ENCODE measurements at regions not wholly inside any gene's neighbourhood (a gene's known extent, or its start where the extent isn't known, plus 50 kb on each side); places are given as distances from the start of the nearest gene placed in this dataset.

DNA sequence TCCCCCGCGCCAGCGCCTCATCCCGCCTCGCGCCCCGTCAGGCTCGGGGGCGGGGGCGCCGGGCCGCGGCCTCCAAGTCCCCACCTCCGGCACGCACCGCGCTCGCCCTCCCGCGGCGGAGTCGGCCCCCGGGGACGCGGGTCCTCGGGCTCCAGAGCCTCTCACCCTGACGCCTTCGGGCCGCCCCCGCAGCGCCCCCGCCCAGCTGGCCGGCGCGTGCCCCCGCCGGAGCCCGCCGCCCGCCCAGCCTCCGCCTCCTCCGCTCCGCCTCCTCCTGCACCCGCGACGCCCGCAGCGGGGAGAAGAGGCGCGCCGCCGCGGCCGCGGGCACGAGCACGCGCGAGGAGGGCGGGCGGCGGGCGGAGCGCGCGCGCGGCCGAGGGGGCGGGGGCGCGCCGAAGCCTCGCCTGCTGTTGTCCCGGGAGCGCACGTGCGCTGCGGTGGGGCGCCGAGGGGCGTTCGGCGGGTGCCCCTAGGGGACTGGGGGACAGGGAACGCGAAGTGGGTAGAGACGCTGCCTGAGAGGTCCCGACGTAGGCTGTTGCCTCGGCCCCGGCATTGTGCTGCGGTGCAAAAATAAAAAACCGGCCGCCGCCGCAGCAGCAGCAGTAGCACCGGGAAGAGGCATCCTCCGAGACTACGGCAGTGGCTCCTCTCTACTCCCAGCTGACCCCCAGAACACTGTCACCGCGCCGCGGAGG lies 87.4 kb upstream of the ARHGAP32 start (continued):
- no peak for TF ChIP-seq SOX6 (IDR thresholded peaks at IDR 0.05)
- TF ChIP-seq SOX6 (CRISPR knock-in tag; IDR thresholded peaks at IDR 0.05), result peak; percentile 36; the same call in 1 of the 2 replicates
- TF ChIP-seq, protein P1, sequence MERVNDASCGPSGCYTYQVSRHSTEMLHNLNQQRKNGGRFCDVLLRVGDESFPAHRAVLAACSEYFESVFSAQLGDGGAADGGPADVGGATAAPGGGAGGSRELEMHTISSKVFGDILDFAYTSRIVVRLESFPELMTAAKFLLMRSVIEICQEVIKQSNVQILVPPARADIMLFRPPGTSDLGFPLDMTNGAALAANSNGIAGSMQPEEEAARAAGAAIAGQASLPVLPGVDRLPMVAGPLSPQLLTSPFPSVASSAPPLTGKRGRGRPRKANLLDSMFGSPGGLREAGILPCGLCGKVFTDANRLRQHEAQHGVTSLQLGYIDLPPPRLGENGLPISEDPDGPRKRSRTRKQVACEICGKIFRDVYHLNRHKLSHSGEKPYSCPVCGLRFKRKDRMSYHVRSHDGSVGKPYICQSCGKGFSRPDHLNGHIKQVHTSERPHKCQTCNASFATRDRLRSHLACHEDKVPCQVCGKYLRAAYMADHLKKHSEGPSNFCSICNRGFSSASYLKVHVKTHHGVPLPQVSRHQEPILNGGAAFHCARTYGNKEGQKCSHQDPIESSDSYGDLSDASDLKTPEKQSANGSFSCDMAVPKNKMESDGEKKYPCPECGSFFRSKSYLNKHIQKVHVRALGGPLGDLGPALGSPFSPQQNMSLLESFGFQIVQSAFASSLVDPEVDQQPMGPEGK (CRISPR knock-in tag; IDR thresholded peaks at IDR 0.05), result peak; percentile 87
- peak; percentile 46; the same call in 1 of the 2 replicates for TF ChIP-seq GABPB1 (CRISPR knock-in tag; IDR thresholded peaks at IDR 0.05)
- TF ChIP-seq ZKSCAN1 (IDR thresholded peaks at IDR 0.05; ENCODE audit: low read length), result no peak
- no peak for TF ChIP-seq ZFYVE20 (CRISPR knock-in tag; IDR thresholded peaks at IDR 0.05; ENCODE audit: borderline replicate concordance, low read depth)
- TF ChIP-seq, protein P2, sequence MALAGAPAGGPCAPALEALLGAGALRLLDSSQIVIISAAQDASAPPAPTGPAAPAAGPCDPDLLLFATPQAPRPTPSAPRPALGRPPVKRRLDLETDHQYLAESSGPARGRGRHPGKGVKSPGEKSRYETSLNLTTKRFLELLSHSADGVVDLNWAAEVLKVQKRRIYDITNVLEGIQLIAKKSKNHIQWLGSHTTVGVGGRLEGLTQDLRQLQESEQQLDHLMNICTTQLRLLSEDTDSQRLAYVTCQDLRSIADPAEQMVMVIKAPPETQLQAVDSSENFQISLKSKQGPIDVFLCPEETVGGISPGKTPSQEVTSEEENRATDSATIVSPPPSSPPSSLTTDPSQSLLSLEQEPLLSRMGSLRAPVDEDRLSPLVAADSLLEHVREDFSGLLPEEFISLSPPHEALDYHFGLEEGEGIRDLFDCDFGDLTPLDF (CRISPR knock-in tag; IDR thresholded peaks at IDR 0.05), result no peak
- TF ChIP-seq, protein P3, sequence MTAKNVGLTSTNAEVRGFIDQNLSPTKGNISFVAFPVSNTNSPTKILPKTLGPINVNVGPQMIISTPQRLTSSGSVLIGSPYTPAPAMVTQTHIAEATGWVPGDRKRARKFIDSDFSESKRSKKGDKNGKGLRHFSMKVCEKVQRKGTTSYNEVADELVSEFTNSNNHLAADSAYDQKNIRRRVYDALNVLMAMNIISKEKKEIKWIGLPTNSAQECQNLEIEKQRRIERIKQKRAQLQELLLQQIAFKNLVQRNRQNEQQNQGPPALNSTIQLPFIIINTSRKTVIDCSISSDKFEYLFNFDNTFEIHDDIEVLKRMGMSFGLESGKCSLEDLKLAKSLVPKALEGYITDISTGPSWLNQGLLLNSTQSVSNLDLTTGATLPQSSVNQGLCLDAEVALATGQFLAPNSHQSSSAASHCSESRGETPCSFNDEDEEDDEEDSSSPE (CRISPR knock-in tag; IDR thresholded peaks at IDR 0.05), result no peak
- TF ChIP-seq ZMYM2 (CRISPR knock-in tag; IDR thresholded peaks at IDR 0.05), result no peak
- peak; percentile 31 for TF ChIP-seq AGO2 (optimal IDR thresholded peaks at IDR 0.05; ENCODE audit: low read depth, low read length)
- no peak for TF ChIP-seq ZMYM3 (CRISPR knock-in tag; IDR thresholded peaks at IDR 0.05)
- TF ChIP-seq IRX3 (CRISPR knock-in tag; IDR thresholded peaks at IDR 0.05; ENCODE audit: borderline replicate concordance, low read depth), result no peak
- no peak for TF ChIP-seq HDAC6 (IDR thresholded peaks at IDR 0.05; ENCODE audit: low read depth, low read length)
- no peak for TF ChIP-seq ZNF672 (CRISPR knock-in tag; IDR thresholded peaks at IDR 0.05)
- no peak for TF ChIP-seq ZNF639 (CRISPR knock-in tag; conservative IDR thresholded peaks at IDR 0.05)
- TF ChIP-seq, protein P4, sequence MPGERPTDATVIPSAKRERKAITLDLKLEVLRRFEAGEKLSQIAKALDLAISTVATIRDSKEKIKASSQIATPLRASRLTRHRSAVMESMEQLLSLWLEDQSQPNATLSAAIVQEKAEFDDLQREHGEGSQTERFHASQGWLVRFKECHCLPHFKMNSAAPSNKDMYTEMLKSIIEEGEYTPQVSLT (CRISPR knock-in tag; IDR thresholded peaks at IDR 0.05; ENCODE audit: borderline replicate concordance, low read depth), result no peak
- TF ChIP-seq GZF1 (CRISPR knock-in tag; IDR thresholded peaks at IDR 0.05), result no peak
- peak; percentile 75 for TF ChIP-seq POLR2G (IDR thresholded peaks at IDR 0.05; ENCODE audit: low read depth, low read length)
- TF ChIP-seq ZNF136 (CRISPR knock-in tag; IDR thresholded peaks at IDR 0.05; ENCODE audit: low read depth), result no peak
- TF ChIP-seq HOMEZ (CRISPR knock-in tag; IDR thresholded peaks at IDR 0.05; ENCODE audit: low read depth), result no peak
- no peak for TF ChIP-seq SIX4 (CRISPR knock-in tag; IDR thresholded peaks at IDR 0.05)
- TF ChIP-seq TFAP4 (IDR thresholded peaks at IDR 0.05; ENCODE audit: borderline replicate concordance, low read depth), result peak; percentile 46; the same call in 1 of the 2 replicates

All from HepG2 (cell line).